H1 (cell line): ENCODE measurements at regions not wholly inside any gene's neighbourhood (a gene's known extent, or its start where the extent isn't known, plus 50 kb on each side); places are given as distances from the start of the nearest gene placed in this dataset.

ENCODE experiments used
- BACH1 ChIP-seq: IDR thresholded peaks from 2 replicates; pipeline ENCODE4 v1.6.1; 2012; ENCODE audit warnings: low read length, improper control_type of control experiment
- BRCA1 ChIP-seq: IDR thresholded peaks from 2 replicates; pipeline ENCODE4 v1.6.1; 2012; ENCODE audit warnings: low read depth, low read length, improper control_type of control experiment
- CBX8 ChIP-seq: fragments of 300-800, 300-1000 bp; sonication (generic); IDR thresholded peaks from 2 replicates; pipeline ENCODE4 v1.7.1; 2016; ENCODE audit warnings: low read depth, low read length, borderline replicate concordance
- CHD7 ChIP-seq: fragments of 300-600 bp; sonication (generic); IDR thresholded peaks from 2 replicates; pipeline ENCODE4 v1.7.1; 2012; ENCODE audit warnings: low read length, moderate library complexity, mild to moderate bottlenecking, inconsistent platforms; ENCODE audit not compliant: insufficient replicate concordance
- GABPA ChIP-seq: IDR thresholded peaks from 2 replicates; pipeline ENCODE4 v1.6.1; 2011; ENCODE audit warnings: mild to moderate bottlenecking, low read length, moderate library complexity, borderline replicate concordance; ENCODE audit not compliant: insufficient read depth
- KDM4A ChIP-seq: IDR thresholded peaks from one replicate; pipeline ENCODE4 v1.7.1; 2012; ENCODE audit warnings: low read depth, mild to moderate bottlenecking, moderate library complexity, low read length, inconsistent platforms; ENCODE audit not compliant: severe bottlenecking
- MAX ChIP-seq: IDR thresholded peaks from 2 replicates; pipeline ENCODE4 v1.6.1; 2012; ENCODE audit warnings: inconsistent platforms
- NRF1 ChIP-seq: IDR thresholded peaks from 2 replicates; pipeline ENCODE4 v1.6.1; 2011; ENCODE audit warnings: mild to moderate bottlenecking, low read depth, low read length, improper control_type of control experiment
- SP2 ChIP-seq: IDR thresholded peaks from 2 replicates; pipeline ENCODE4 v1.6.1; 2012; ENCODE audit warnings: mild to moderate bottlenecking, low read length, inconsistent platforms
- TAF7 ChIP-seq: optimal IDR thresholded peaks from 2 replicates; pipeline ENCODE3; 2011; ENCODE audit warnings: low read depth, mild to moderate bottlenecking, inconsistent platforms, low read length, moderate library complexity, borderline replicate concordance
- USF2 ChIP-seq: IDR thresholded peaks from 2 replicates; pipeline ENCODE4 v1.6.1; 2011; ENCODE audit warnings: low read length, improper control_type of control experiment

- TF ChIP-seq CHD7 (no peak), NRF1 (no peak), GABPA (no peak), CBX8 (no peak), BRCA1 (no peak), KDM4A (no peak), BACH1 (no peak), MAX (no peak), SP2 (no peak), USF2 (no peak), TAF7 (no peak)
Measured at GRCh38 chr10:78808286-78808685, 260.5 kb upstream of the ZMIZ1 start (continued).
